HG03280 (cell line): ENCODE measurements at regions not wholly inside any gene's neighbourhood (a gene's known extent, or its start where the extent isn't known, plus 50 kb on each side); places are given as distances from the start of the nearest gene placed in this dataset.

Source experiments
- ATAC-seq: cut with Tn5 transposase; IDR thresholded peaks from one replicate; pipeline ENCODE4 v1.9.1; 2021; ENCODE audit warnings: mild to moderate bottlenecking, moderate library complexity; ENCODE audit not compliant: unreplicated experiment

DNA sequence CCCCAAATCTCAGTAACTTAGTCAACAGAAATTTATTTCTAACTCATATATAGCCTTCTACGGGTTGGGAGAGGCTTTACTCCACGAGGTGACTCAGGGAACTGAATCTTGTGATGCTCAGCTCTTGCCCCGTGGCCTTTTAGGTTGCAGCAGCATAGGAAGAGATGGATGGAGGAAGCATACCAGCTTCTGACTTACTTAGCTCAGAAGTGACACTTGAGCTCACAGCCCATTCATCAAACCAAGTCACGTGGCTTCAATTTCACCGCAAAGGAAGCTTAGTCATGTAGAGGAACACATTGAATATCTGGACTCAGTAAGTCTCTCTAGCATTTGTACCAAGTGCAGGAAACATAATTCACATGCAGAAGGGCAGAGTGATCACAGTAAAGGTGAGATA is 124.1 kb upstream of the KCNN2 start:
- ATAC-seq: no peak

- no peak for ATAC-seq
Measured at GRCh38 chr5:114238771-114239313, 123.0 kb upstream of the KCNN2 start.

GRCh38 chr5:114243281-114243971 is 118.4 kb upstream of the KCNN2 start:
- ATAC-seq: no peak

- ATAC-seq: no peak
Measured at GRCh38 chr5:114243972-114244317, 117.9 kb upstream of the KCNN2 start.

DNA sequence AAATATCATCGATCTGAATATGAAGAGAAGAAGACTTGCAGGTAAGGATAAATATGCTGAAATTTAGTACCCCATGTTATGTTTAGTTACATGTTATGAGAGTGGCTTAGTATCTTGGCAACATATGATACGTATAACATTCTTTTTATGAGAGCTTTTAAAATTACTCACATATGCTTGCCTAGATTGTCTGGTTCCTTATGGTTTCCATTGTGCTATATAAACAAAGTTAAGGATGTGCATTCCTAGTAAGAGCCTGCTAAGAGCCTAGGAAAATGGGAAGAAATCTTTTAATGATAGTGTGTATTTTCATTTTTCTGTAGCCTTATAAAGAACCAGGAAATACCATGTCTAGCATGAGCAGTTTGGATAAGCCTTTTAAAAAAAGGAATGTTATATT is 112.0 kb upstream of the KCNN2 start:
- no peak for ATAC-seq

DNA sequence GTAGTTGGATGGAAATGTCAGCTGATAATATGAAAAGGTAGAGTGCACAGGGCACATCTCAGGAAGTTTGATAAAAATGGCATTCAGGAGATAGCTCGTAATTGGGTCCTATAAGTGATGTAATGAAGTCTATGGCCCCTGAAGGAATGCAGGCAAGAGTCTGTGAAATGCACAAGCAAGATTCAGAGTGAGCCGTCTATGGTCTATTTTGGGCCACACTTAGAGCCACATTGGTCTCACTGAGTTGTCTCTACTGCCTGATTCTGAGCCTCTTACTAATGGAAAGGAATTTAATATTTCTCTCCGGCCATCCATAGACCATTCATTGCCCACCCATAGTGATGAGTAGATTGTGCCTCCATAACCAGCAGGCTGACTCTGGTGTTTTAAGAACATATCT is 111.3 kb upstream of the KCNN2 start:
- no peak for ATAC-seq

DNA sequence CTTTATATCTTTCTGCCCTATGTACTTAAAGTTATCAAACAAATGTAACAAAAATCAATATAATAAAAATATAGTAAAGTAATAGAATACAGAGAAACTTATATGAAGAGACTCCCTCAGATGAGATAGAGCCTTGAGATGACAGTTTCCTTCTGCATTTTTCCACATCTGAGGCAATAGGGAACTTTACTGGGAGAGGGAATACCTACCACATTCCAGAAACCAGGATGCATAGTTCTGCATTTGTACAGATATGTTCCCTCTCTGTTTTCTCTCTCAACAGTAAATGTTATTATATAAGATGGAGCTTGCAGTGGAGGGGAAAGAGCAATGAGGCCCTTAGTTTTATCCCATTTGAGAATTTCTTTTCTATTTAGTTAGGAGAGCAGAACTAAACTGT is 109.6 kb upstream of the KCNN2 start:
- ATAC-seq: no peak

DNA sequence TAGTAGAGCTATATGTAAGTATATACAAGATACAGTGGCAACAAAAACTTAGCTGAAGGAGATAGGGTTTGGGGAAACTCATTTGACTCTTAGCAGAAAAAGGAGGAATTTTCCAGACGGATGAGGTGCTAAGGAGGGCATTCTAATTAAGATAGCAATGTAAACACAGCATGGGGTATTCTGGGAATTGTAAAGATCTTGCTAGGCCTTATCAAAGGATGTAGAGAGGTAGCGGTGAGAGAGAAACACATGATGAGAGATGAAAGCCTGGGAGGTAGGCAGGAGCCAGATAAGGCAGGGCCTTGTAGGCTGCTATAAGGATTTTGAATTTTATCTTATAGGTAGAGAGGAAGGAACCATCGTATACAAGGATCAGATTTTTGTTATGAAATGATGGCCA is 106.6 kb upstream of the KCNN2 start:
- no peak for ATAC-seq

DNA sequence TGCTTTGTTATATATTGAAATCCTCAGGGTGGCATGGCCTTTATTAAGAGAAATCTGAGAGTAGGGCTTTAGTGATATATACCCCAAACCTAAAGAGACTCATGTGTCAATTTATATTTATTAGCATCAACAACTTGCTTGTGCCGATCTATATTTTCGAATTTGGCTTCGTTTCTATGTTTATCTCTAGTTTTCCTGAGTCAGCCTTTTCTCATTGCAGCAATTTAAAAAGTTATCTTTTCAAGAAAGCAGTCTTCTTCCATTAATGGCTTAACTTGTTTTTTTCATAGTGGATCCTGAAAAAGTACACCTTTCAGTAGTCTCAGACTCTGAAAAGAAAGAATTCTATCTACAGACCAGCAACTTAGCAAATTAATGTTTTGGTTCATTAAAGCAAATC is 99.9 kb upstream of the KCNN2 start:
- ATAC-seq: no peak

GRCh38 chr5:114265432-114266060 is 96.3 kb upstream of the KCNN2 start:
- ATAC-seq: no peak

- ATAC-seq: no peak
Measured at GRCh38 chr5:114266374-114266773, 95.5 kb upstream of the KCNN2 start.

DNA sequence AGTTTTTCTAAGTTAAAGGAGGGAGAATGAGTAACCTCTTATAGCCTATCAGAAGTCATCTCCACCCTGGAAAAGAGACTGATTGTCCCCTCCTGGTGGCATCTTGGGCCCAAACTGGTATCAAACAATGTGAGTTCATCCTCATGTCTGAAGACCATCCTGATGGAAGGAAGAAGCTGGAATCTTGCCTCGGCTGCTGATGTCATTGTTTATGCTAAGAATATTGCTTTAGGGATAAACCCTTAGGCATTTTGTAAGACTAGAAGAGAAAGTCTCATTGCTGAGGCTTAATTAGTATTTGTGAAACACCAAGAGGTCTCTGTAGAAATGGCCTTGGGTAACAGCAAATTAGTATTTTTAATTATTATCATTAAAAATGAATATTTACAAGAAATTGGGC is 65.7 kb upstream of the KCNN2 start:
- ATAC-seq: no peak

- no peak for ATAC-seq
Measured at GRCh38 chr5:114297915-114298314, 64.0 kb upstream of the KCNN2 start.

- no peak for ATAC-seq
Measured at GRCh38 chr5:114305402-114306207, 56.3 kb upstream of the KCNN2 start.

GRCh38 chr5:114308017-114308416 is 53.9 kb upstream of the KCNN2 start:
- ATAC-seq: no peak

GRCh38 chr5:114308508-114308907 is 53.4 kb upstream of the KCNN2 start:
- no peak for ATAC-seq

DNA sequence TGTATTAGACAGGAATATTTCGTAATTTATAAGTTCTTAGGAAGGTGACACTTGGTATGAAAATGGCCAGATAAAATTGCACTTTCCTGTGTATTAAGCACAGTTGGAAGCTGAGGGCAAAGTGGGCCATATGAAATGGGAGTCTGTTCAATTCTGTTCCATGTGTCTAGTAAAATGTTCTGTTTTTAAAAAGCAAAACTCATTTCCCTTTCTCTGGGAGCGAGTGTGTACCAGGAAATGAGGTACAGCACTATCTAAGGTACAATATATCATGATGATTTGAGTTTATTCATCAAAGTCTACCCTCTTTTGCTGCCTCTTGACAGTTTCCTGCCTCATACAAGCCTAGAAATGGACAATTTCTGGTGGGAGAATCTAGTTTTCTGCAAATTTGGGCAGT is 51.2 kb upstream of the KCNN2 start:
- no peak for ATAC-seq

GRCh38 chr5:114311281-114311680 is 50.6 kb upstream of the KCNN2 start:
- no peak for ATAC-seq

GRCh38 chr5:114311968-114312367 is 49.9 kb upstream of the KCNN2 start:
- ATAC-seq: no peak
